ENCODE measurements at regions not wholly inside any gene's neighbourhood (a gene's known extent, or its start where the extent isn't known, plus 50 kb on each side); places are given as distances from the start of the nearest gene placed in this dataset.

- Histone ChIP-seq H3K4me2 (ENCODE audit: insufficient read depth in 1 of 2, low read depth in 2 of 2, low read length in 2 of 2) (no peak overlapping the region), H3K4ac (replicated peaks; ENCODE audit: insufficient read length, low read depth, low read length) (no peak overlapping the region), H2AK5ac (ENCODE audit: low read depth, low read length) (no peak overlapping the region), H2BK5ac (ENCODE audit: low read depth, low read length) (no peak overlapping the region), H3K18ac (ENCODE audit: extremely low read depth, low read length) (no peak overlapping the region), H3K36me3 (ENCODE audit: control insufficient read depth in 2 of 4, insufficient read depth in 4 of 4, low read length in 3 of 4) (no peaks in the 10 kb centered on the region), H3K23me2 (ENCODE audit: low read depth, low read length) (no peaks in the 10 kb centered on the region; the same call in 1 of the 2 replicates), H3K79me1 (ENCODE audit: low read depth, low read length) (no peaks in the 10 kb centered on the region), H4K8ac (ENCODE audit: extremely low read depth, insufficient read depth, low read length) (no peak overlapping the region), H3K27me3 (replicated peaks in 1 of 4; ENCODE audit: control insufficient read depth in 3 of 4, extremely low read depth in 1 of 4, insufficient read depth in 3 of 4, low read length in 3 of 4) (peaks cover 0 to 1% (median 0%) of the 10 kb centered on the region in 4 experiments; a peak in 1 of 7 replicates), H2BK12ac (ENCODE audit: low read depth, low read length) (no peak overlapping the region), H3K9me3 (ENCODE audit: insufficient read depth in 2 of 2, low read depth in 1 of 2, low read length in 1 of 2) (no peaks in the 10 kb centered on the region), H2AFZ (ENCODE audit: low read length) (no peak overlapping the region; the same call in 1 of the 2 replicates), H2BK15ac (ENCODE audit: low read length) (no peak overlapping the region), H3K27ac (ENCODE audit: low read depth, low read length) (no peak overlapping the region), H3K79me2 (ENCODE audit: control insufficient read depth in 1 of 2, insufficient read depth in 2 of 2, low read length in 2 of 2) (no peaks in the 10 kb centered on the region), H3K4me3 (ENCODE audit: extremely low read depth in 1 of 4, insufficient read depth in 2 of 4, low read depth in 3 of 4, low read length in 4 of 4) (no peak overlapping the region), H4K5ac (ENCODE audit: insufficient read length, low read depth, low read length) (no peak overlapping the region), H3K56ac (replicated peaks; ENCODE audit: insufficient read length, low read depth, low read length) (no peak overlapping the region), H4K20me1 (replicated peaks in 1 of 2; ENCODE audit: control insufficient read depth in 1 of 2, insufficient read depth in 2 of 2, low read length in 2 of 2) (no peaks in the 10 kb centered on the region), H3K4me1 (replicated peaks in 1 of 4; ENCODE audit: control insufficient read depth in 3 of 4, insufficient read depth in 4 of 4, low read length in 3 of 4) (no peaks in the 10 kb centered on the region), H3K14ac (ENCODE audit: insufficient read length) (no peak overlapping the region), H2BK20ac (ENCODE audit: low read length) (no peak overlapping the region), H2BK120ac (replicated peaks; ENCODE audit: low read depth, low read length) (no peak overlapping the region), H3K9ac (replicated peaks in 1 of 4; ENCODE audit: extremely low read depth in 1 of 4, low read depth in 3 of 4, low read length in 3 of 4) (no peak overlapping the region), H4K91ac (replicated peaks; ENCODE audit: insufficient read length, low read length) (no peak overlapping the region), H3K23ac (ENCODE audit: insufficient read length) (no peak overlapping the region)
- ChIA-PET POLR2A (ENCODE audit: partially characterized antibody) (no interaction called here), CTCF (ENCODE audit: partially characterized antibody) (interaction anchor here (1.0 to 1.2 kb wide), 2 partner anchors 12 to 119 kb away, joined by 3 to 4 read pairs; no protein-coding TSS in a partner anchor)
- 91% methylated on average over 8 of the region's 8 CpGs; no CpG with 5 or more reads in 1 of the 2 experiments for WGBS, 2 experiments (ENCODE audit: extremely low coverage in 1 of 2, insufficient coverage in 1 of 2, insufficient read length in 1 of 2, insufficient replicate concordance in 2 of 2, low coverage in 1 of 2, low lambda C conversion rate in 2 of 2, missing lambda C conversion rate in 1 of 2)
- FAIRE-seq (no peak), DNase-seq (ENCODE audit: low read depth in 1 of 2, low spot score in 2 of 2) (no peak)
- TF ChIP-seq JUND (IDR thresholded peaks at IDR 0.05; ENCODE audit: low read length) (no peak), SP2 (IDR thresholded peaks at IDR 0.05; ENCODE audit: low read length) (no peak), CHD2 (IDR thresholded peaks at IDR 0.05; ENCODE audit: low read length) (no peak), TEAD4 (IDR thresholded peaks at IDR 0.05; ENCODE audit: low read depth, low read length) (no peak), RXRA (IDR thresholded peaks at IDR 0.05; ENCODE audit: insufficient read depth, low read depth, low read length) (no peak), CREB1 (IDR thresholded peaks at IDR 0.05) (no peak), SRF (IDR thresholded peaks at IDR 0.05; ENCODE audit: low read depth, low read length) (no peak), CEBPB (IDR thresholded peaks at IDR 0.05; ENCODE audit: low read depth, low read length) (no peak), PHF8 (conservative IDR thresholded peaks at IDR 0.05; ENCODE audit: low read depth, low read length) (no peak), RAD21 (IDR thresholded peaks at IDR 0.05 in 1 of 2, conservative IDR thresholded peaks at IDR 0.05 in 1 of 2; ENCODE audit: low read depth in 2 of 2, low read length in 2 of 2) (no peak), HDAC6 (IDR thresholded peaks at IDR 0.05; ENCODE audit: low read depth, low read length) (no peak), ATF3 (IDR thresholded peaks at IDR 0.05; ENCODE audit: insufficient read depth, low read depth, low read length) (no peak), RNF2 (IDR thresholded peaks at IDR 0.05; ENCODE audit: borderline replicate concordance, low read depth, low read length, missing control alignments, poor library complexity, severe bottlenecking) (no peak), BRCA1 (IDR thresholded peaks at IDR 0.05; ENCODE audit: low read depth, low read length) (no peak)
Measured at GRCh38 chr12:115320967-115321366, 637.0 kb upstream of the TBX3 start.

Measured in H1 (cell line).